Type B pancreatic cell (in vitro differentiated cells): ENCODE measurements at regions not wholly inside any gene's neighbourhood (a gene's known extent, or its start where the extent isn't known, plus 50 kb on each side); places are given as distances from the start of the nearest gene placed in this dataset.
"Not testable (repeated sequence)": the region's sequence is repeated elsewhere in the genome, so short reads cannot be mapped to it uniquely, and the experiment has no call there.

Source experiments
- DNase-seq: peaks from one replicate; pipeline ENCODE4 v3.0.0; 2021; ENCODE audit warnings: mixed read lengths; ENCODE audit not compliant: unreplicated experiment; ENCODE audit errors: extremely low spot score
- H3K27ac Mint-ChIP-seq: 2 replicates; pipeline ENCODE4 v1.8.0; 2021; ENCODE audit warnings: mild to moderate bottlenecking, mixed read lengths
- H3K27me3 Mint-ChIP-seq: 2 replicates; pipeline ENCODE4 v1.8.0; 2021; ENCODE audit warnings: mixed read lengths
- H3K36me3 Mint-ChIP-seq: 2 replicates; pipeline ENCODE4 v1.8.0; 2021; ENCODE audit warnings: mixed read lengths
- H3K4me1 Mint-ChIP-seq: one replicate; pipeline ENCODE4 v1.8.0; 2021; ENCODE audit warnings: mixed read lengths; ENCODE audit not compliant: unreplicated experiment
- H3K4me3 Mint-ChIP-seq: 2 replicates; pipeline ENCODE4 v1.8.0; 2021; ENCODE audit warnings: mild to moderate bottlenecking, mixed read lengths
- H3K9me3 Mint-ChIP-seq: 2 replicates; pipeline ENCODE4 v1.8.0; 2021; ENCODE audit warnings: mixed read lengths
- TF ChIP-seq, protein P1 (sequence below): fragments of 200-600 bp; sonication (generic); conservative IDR thresholded peaks from 2 replicates; pipeline ENCODE4 v1.5.0; 2021; ENCODE audit warnings: antibody characterized with exemption, mild to moderate bottlenecking

- Mint-ChIP-seq H3K4me1 (no peaks in the 10 kb centered on the region), H3K27me3 (no peaks in the 10 kb centered on the region), H3K36me3 (no peaks in the 10 kb centered on the region), H3K27ac (no peak overlapping the region), H3K9me3 (no peaks in the 10 kb centered on the region), H3K4me3 (no peak overlapping the region)
- no peak for DNase-seq
- TF ChIP-seq, protein P1, sequence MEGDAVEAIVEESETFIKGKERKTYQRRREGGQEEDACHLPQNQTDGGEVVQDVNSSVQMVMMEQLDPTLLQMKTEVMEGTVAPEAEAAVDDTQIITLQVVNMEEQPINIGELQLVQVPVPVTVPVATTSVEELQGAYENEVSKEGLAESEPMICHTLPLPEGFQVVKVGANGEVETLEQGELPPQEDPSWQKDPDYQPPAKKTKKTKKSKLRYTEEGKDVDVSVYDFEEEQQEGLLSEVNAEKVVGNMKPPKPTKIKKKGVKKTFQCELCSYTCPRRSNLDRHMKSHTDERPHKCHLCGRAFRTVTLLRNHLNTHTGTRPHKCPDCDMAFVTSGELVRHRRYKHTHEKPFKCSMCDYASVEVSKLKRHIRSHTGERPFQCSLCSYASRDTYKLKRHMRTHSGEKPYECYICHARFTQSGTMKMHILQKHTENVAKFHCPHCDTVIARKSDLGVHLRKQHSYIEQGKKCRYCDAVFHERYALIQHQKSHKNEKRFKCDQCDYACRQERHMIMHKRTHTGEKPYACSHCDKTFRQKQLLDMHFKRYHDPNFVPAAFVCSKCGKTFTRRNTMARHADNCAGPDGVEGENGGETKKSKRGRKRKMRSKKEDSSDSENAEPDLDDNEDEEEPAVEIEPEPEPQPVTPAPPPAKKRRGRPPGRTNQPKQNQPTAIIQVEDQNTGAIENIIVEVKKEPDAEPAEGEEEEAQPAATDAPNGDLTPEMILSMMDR, result no peak
Observed at GRCh38 chr7:49091519-49091918, 167.2 kb downstream of the CDC14C start.

GRCh38 chr7:49093218-49093617, 168.9 kb downstream of the CDC14C start:
- Mint-ChIP-seq H3K36me3 (no peaks in the 10 kb centered on the region), H3K9me3 (no peaks in the 10 kb centered on the region), H3K27ac (no peak overlapping the region)

GRCh38 chr7:49094866-49095265, 170.5 kb downstream of the CDC14C start:
- no peaks in the 10 kb centered on the region for H3K27me3 Mint-ChIP-seq
- no peak for DNase-seq
- H3K4me1 Mint-ChIP-seq, result no peaks in the 10 kb centered on the region
- no peaks in the 10 kb centered on the region for H3K9me3 Mint-ChIP-seq
- TF ChIP-seq, protein P1, result no peak
- H3K36me3 Mint-ChIP-seq, result no peaks in the 10 kb centered on the region
- no peak overlapping the region for H3K27ac Mint-ChIP-seq
- no peak overlapping the region for H3K4me3 Mint-ChIP-seq

More at GRCh38 chr7:49093218-49093617, 168.9 kb downstream of the CDC14C start:
- Mint-ChIP-seq H3K4me1 (no peaks in the 10 kb centered on the region), H3K4me3 (no peak overlapping the region), H3K27me3 (no peaks in the 10 kb centered on the region)
- no peak for DNase-seq
- TF ChIP-seq, protein P1, result no peak

- no peak for DNase-seq
- no peak overlapping the region for H3K4me3 Mint-ChIP-seq
- TF ChIP-seq, protein P1, result peak; percentile 47
- H3K27me3 Mint-ChIP-seq, result peaks cover 3% of the 10 kb centered on the region
- no peaks in the 10 kb centered on the region for H3K36me3 Mint-ChIP-seq
- H3K9me3 Mint-ChIP-seq, result no peaks in the 10 kb centered on the region
- no peak overlapping the region for H3K27ac Mint-ChIP-seq
- H3K4me1 Mint-ChIP-seq, result no peaks in the 10 kb centered on the region
Observed at GRCh38 chr7:49099587-49100326, 175.4 kb downstream of the CDC14C start.

- H3K27ac Mint-ChIP-seq, H3K4me1 Mint-ChIP-seq, H3K4me3 Mint-ChIP-seq, H3K36me3 Mint-ChIP-seq, H3K27me3 Mint-ChIP-seq, H3K9me3 Mint-ChIP-seq, DNase-seq: not testable (repeated sequence)
Observed at GRCh38 chr7:49100908-49101740, 176.8 kb downstream of the CDC14C start.

DNA sequence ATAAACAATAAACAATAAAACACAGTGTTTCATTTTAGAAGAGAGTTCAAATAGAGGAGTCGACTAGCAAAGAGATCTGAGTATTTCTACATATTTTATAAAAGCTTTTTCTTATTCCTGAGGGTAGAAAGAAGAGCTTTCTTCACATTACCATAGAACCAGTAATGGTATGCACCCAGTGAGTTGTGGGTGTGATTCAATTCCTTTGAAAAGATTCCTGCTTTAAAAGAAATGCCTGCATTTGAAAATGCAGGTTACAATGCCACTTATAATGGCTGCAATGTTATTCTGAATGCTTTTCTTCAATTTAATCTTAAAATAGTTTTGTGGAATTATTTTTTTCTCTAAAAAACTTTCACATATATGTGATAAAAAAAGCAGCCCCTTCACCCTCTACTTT, 178.1 kb downstream of the CDC14C start:
- peaks cover 3% of the 10 kb centered on the region for H3K27me3 Mint-ChIP-seq
- H3K36me3 Mint-ChIP-seq, result no peaks in the 10 kb centered on the region
- DNase-seq, result no peak
- no peak overlapping the region for H3K27ac Mint-ChIP-seq
- H3K4me1 Mint-ChIP-seq, result no peaks in the 10 kb centered on the region
- TF ChIP-seq, protein P1, result no peak
- H3K4me3 Mint-ChIP-seq, result no peak overlapping the region
- H3K9me3 Mint-ChIP-seq, result peaks cover 4% of the 10 kb centered on the region
